HCT116 (cell line): ENCODE measurements at regions not wholly inside any gene's neighbourhood (a gene's known extent, or its start where the extent isn't known, plus 50 kb on each side); places are given as distances from the start of the nearest gene placed in this dataset.
"Not testable (repeated sequence)": the region's sequence is repeated elsewhere in the genome, so short reads cannot be mapped to it uniquely, and the experiment has no call there.

Source experiments
- ATAC-seq: fragments of 200-7000 bp; cut with Tn5 transposase; 2 replicates; pipeline ENCODE4 v1.9.1; 2020; ENCODE audit warnings: mild to moderate bottlenecking, moderate library complexity
- BruUV-seq: library from RNA; stranded (reverse); fragments of 400-500 nt; replicated peaks from 2 replicates; lab custom pipeline; 2021; lab: Mats Ljungman, UMichigan
- CTCF ChIA-PET: fragments of 300-600 bp; sonication (Branson Sonifier 250); formaldehyde crosslinking; loops from one replicate; lab custom pipeline; 2021; ENCODE audit warnings: antibody characterized with exemption; lab: Charles Lee
- POLR2A ChIA-PET: fragments of 300-600, 350-600 bp; sonication (Branson Sonifier 250); formaldehyde crosslinking; loops from one replicate; lab custom pipeline; 2021; ENCODE audit warnings: antibody characterized with exemption; lab: Charles Lee
- RAD21 ChIA-PET, 2 experiments: fragments of 300-600 bp; sonication (Branson Sonifier 250); formaldehyde crosslinking; loops; one replicate each; lab custom pipeline; 2023; ENCODE audit warnings: low total read pairs in 2 of 2; ENCODE audit not compliant: uncharacterized antibody in 2 of 2, unreplicated experiment in 2 of 2, low non-redundant PET in 1 of 2; lab: Charles Lee
- DNase-seq: peaks from one replicate; pipeline ENCODE4 v3.0.0-alpha.2; 2010; ENCODE audit warnings: low read depth, low spot score
- H2AFZ ChIP-seq: fragments of 200-600 bp; shearing (Covaris generic), sonication (generic); 2 replicates; pipeline ENCODE4 v1.6.1; 2017; ENCODE audit warnings: low read depth, mixed run types, mixed read lengths, antibody characterized with exemption, low read length; ENCODE audit not compliant: poor library complexity, severe bottlenecking
- H3K27ac ChIP-seq: 2 replicates; pipeline ENCODE4 v1.5.1; 2012; ENCODE audit warnings: low read depth, low read length
- H3K27me3 ChIP-seq: fragments of 200-600 bp; sonication (generic); 2 replicates; pipeline ENCODE4 v1.6.1; 2016; ENCODE audit warnings: mixed run types, low read length, mixed read lengths; ENCODE audit not compliant: insufficient read depth
- H3K36me3 ChIP-seq, 2 experiments: fragments of 200-500 bp in 1 of 2; fragments of 200-600 bp in 1 of 2; sonication (Bioruptor generic) in 1 of 2; sonication (generic) in 1 of 2; 2 replicates each; pipeline versions ENCODE4 v1.5.1 to v1.6.1; 2014 to 2016; ENCODE audit warnings: low read length in 2 of 2, inconsistent platforms in 1 of 2, mixed read lengths in 1 of 2, mixed run types in 1 of 2; ENCODE audit not compliant: insufficient read depth in 2 of 2, control insufficient read depth in 1 of 2
- H3K4me1 ChIP-seq, 2 experiments: fragments of 200-600 bp in 1 of 2; sonication (generic) in 1 of 2; 2 replicates each; pipeline versions ENCODE4 v1.5.1 to v1.6.1; 2012 to 2017; ENCODE audit warnings: low read length in 2 of 2, inconsistent platforms in 1 of 2, mild to moderate bottlenecking in 1 of 2, mixed read lengths in 1 of 2, mixed run types in 1 of 2, moderate library complexity in 1 of 2; ENCODE audit not compliant: insufficient read depth in 2 of 2, control insufficient read depth in 1 of 2
- H3K4me2 ChIP-seq: fragments of 200-600 bp; sonication (generic); 2 replicates; pipeline ENCODE4 v1.6.1; 2017; ENCODE audit warnings: mixed run types, low read length, mixed read lengths
- H3K4me3 ChIP-seq, 2 experiments: fragments of 200-600 bp in 1 of 2; sonication (generic) in 1 of 2; replicated peaks in 1 of 2; 2 replicates each; pipeline ENCODE4 v1.5.1; 2011 to 2016; ENCODE audit warnings: low read length in 2 of 2, control low read depth in 1 of 2, low read depth in 1 of 2, mild to moderate bottlenecking in 1 of 2, mixed read lengths in 1 of 2, mixed run types in 1 of 2
- H3K79me2 ChIP-seq: fragments of 200-600 bp; sonication (generic); 2 replicates; pipeline ENCODE4 v1.6.1; 2017; ENCODE audit warnings: mild to moderate bottlenecking, mixed run types, low read length, moderate library complexity, mixed read lengths; ENCODE audit not compliant: insufficient read depth
- H3K9ac ChIP-seq: fragments of 200-600 bp; sonication (generic); 2 replicates; pipeline ENCODE4 v1.6.1; 2016; ENCODE audit warnings: low read length, mixed read lengths
- H3K9me2 ChIP-seq: fragments of 200-600 bp; sonication (generic), shearing (Covaris generic); 2 replicates; pipeline ENCODE4 v1.6.1; 2017; ENCODE audit warnings: mixed run types, mild to moderate bottlenecking, moderate library complexity; ENCODE audit not compliant: insufficient read depth
- H3K9me3 ChIP-seq, 2 experiments: fragments of 200-500 bp in 1 of 2; fragments of 200-600 bp in 1 of 2; sonication (Bioruptor generic) in 1 of 2; sonication (generic) in 1 of 2; 2 replicates each; pipeline ENCODE4 v1.6.1; 2014 to 2017; ENCODE audit warnings: low read length in 2 of 2, mixed read lengths in 2 of 2, inconsistent platforms in 1 of 2, low read depth in 1 of 2, mild to moderate bottlenecking in 1 of 2, mixed run types in 1 of 2, moderate library complexity in 1 of 2; ENCODE audit not compliant: control insufficient read depth in 1 of 2, insufficient read depth in 1 of 2
- H4K20me1 ChIP-seq: fragments of 200-600 bp; sonication (generic), shearing (Covaris generic); 2 replicates; pipeline ENCODE4 v1.6.1; 2017; ENCODE audit warnings: mixed run types, mild to moderate bottlenecking, moderate library complexity; ENCODE audit not compliant: insufficient read depth
- EZH2 ChIP-seq: fragments of 200-600 bp; sonication (generic); IDR thresholded peaks from 2 replicates; pipeline ENCODE4 v1.6.1; 2017; ENCODE audit warnings: antibody characterized with exemption, mixed run types
- ZFX ChIP-seq: fragments of 450-650 bp; IDR thresholded peaks from 2 replicates; pipeline ENCODE4 v1.6.1; 2017
- intact Hi-C: fragments of 100-400 bp; cut with micrococcal nuclease; formaldehyde crosslinking; loops from 2 replicates; pipeline ENCODE4 v1.10.0; 2022
- TF ChIP-seq, protein P1 (sequence below): IDR thresholded peaks from 2 replicates; pipeline ENCODE4 v1.6.1; 2011; ENCODE audit warnings: mild to moderate bottlenecking, low read length, moderate library complexity; ENCODE audit not compliant: insufficient replicate concordance; ENCODE audit errors: extremely low read depth

DNA sequence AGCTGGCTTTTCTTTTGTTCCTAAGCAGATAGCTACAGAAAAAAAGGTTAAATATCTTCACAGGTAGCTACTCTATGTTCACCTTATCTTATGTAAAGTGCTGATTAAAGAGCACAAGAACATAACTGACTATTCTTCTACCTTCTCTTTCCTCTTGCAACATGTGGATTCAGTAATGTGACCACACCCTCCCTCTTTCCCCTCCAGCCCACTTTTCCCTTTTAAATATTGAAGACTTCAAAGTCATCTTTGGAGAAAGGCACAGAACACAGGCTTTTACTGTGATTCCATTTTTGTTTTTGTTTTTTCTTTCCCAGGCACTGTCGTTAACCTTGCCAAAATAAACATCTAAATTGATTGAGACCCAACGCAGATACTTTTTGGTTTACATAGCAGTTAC lies 418.1 kb upstream of the CDH20 start:
- intact Hi-C loops = no loop called here
- H3K79me2 ChIP-seq = no peaks in the 10 kb centered on the region
- no peaks in the 10 kb centered on the region for H3K9me3 ChIP-seq
- no peak overlapping the region for H3K4me3 ChIP-seq
- ATAC-seq (no peak), DNase-seq (no peak)
- H3K4me1 ChIP-seq = no peaks in the 10 kb centered on the region
- H2AFZ ChIP-seq = no peak overlapping the region
- POLR2A ChIA-PET = no interaction called here
- BruUV-seq = no TSS peak
- H3K9ac ChIP-seq = no peak overlapping the region
- H3K27me3 ChIP-seq = 0 out of 2 replicates have a peak, but pooled peaks cover 2% of the 10 kb centered on the region
- RAD21 ChIA-PET = no interaction called here
- CTCF ChIA-PET = no interaction called here
- no peak overlapping the region for H3K27ac ChIP-seq
- no peak overlapping the region for H3K4me2 ChIP-seq
- no peaks in the 10 kb centered on the region for H3K9me2 ChIP-seq
- TF ChIP-seq ZFX (no peak), EZH2 (no peak)
- TF ChIP-seq, protein P1, sequence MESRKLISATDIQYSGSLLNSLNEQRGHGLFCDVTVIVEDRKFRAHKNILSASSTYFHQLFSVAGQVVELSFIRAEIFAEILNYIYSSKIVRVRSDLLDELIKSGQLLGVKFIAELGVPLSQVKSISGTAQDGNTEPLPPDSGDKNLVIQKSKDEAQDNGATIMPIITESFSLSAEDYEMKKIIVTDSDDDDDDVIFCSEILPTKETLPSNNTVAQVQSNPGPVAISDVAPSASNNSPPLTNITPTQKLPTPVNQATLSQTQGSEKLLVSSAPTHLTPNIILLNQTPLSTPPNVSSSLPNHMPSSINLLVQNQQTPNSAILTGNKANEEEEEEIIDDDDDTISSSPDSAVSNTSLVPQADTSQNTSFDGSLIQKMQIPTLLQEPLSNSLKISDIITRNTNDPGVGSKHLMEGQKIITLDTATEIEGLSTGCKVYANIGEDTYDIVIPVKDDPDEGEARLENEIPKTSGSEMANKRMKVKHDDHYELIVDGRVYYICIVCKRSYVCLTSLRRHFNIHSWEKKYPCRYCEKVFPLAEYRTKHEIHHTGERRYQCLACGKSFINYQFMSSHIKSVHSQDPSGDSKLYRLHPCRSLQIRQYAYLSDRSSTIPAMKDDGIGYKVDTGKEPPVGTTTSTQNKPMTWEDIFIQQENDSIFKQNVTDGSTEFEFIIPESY = no peak
- no peaks in the 10 kb centered on the region for H4K20me1 ChIP-seq
- H3K36me3 ChIP-seq = no peaks in the 10 kb centered on the region

DNA sequence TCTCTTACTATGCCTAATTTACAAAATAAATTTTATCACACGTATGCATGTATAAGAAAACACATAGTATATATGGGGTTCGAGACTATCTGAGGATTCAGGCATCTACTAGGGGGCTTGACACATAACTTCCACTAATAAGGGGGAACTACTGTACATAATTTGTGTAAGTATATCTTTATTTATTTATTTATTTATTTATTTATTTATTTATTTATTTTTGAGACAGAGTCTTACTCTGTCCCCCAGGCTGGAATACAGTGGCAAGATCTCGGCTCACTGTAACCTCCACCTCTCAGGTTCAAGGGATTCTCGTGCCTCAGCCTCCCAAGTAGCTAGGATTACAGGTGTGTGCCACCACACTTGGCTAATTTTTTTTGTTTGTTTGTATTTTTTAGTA lies 414.4 kb upstream of the CDH20 start:
- H3K4me3 ChIP-seq, ATAC-seq, H3K27ac ChIP-seq, POLR2A ChIA-PET, BruUV-seq, H3K9ac ChIP-seq, H3K9me3 ChIP-seq, CTCF ChIA-PET, RAD21 ChIA-PET, H3K4me1 ChIP-seq, H2AFZ ChIP-seq, H3K79me2 ChIP-seq, DNase-seq, H3K4me2 ChIP-seq, H4K20me1 ChIP-seq, intact Hi-C loops, H3K27me3 ChIP-seq, H3K9me2 ChIP-seq, H3K36me3 ChIP-seq: not testable (repeated sequence)
